Erythroblast (primary cell): ENCODE measurements at regions not wholly inside any gene's neighbourhood (a gene's known extent, or its start where the extent isn't known, plus 50 kb on each side); places are given as distances from the start of the nearest gene placed in this dataset.

Source experiments
- GATA1 ChIP-seq: IDR thresholded peaks from 2 replicates; pipeline ENCODE4 v1.6.1; 2011; ENCODE audit warnings: low read depth, mild to moderate bottlenecking, control low read depth, low read length, moderate library complexity
- POLR2A ChIP-seq: IDR thresholded peaks from 2 replicates; pipeline ENCODE4 v1.6.1; 2011; ENCODE audit warnings: mild to moderate bottlenecking, low read length

- no peak for TF ChIP-seq POLR2A
- TF ChIP-seq GATA1, result no peak
Observed at GRCh38 chr3:191133359-191133758, 65.7 kb upstream of the OSTN start.
